GM13976 (cell line): ENCODE measurements at regions not wholly inside any gene's neighbourhood (a gene's known extent, or its start where the extent isn't known, plus 50 kb on each side); places are given as distances from the start of the nearest gene placed in this dataset.

ENCODE experiments used
- DNase-seq: peaks from one replicate; pipeline ENCODE4 v3.0.0; 2012; ENCODE audit warnings: low spot score
- CTCF ChIP-seq: IDR thresholded peaks from 2 replicates; pipeline ENCODE4 v1.5.1; 2012; ENCODE audit warnings: borderline replicate concordance, mild to moderate bottlenecking; ENCODE audit not compliant: insufficient read depth; ENCODE audit errors: extremely low read depth, missing control alignments, control extremely low read depth
- in situ Hi-C: fragments of 300-500 bp; cut with MboI; formaldehyde crosslinking; loops from one replicate; pipeline ENCODE4 v1.12.0; 2022; ENCODE audit warnings: low sequenced_read_pairs, mixed read lengths, inconsistent platforms; ENCODE audit not compliant: unreplicated experiment

GRCh38 chr1:234727018-234727940, 117.3 kb upstream of the IRF2BP2 start:
- in situ Hi-C loops = loop anchor here (25.0 kb wide), 2 partner anchors 110 to 240 kb away; partner anchors contain the start of gene TARBP1
- DNase-seq = peak; percentile 71

GRCh38 chr1:234726359-234726943, 116.5 kb upstream of the IRF2BP2 start:
- in situ Hi-C loops = loop anchor here (25.0 kb wide), 2 partner anchors 111 to 239 kb away; partner anchors contain the start of gene TARBP1
- no peak for TF ChIP-seq CTCF
- no peak for DNase-seq

More at GRCh38 chr1:234727018-234727940, 117.3 kb upstream of the IRF2BP2 start:
- TF ChIP-seq CTCF = no peak

GRCh38 chr1:234725177-234726132, 115.5 kb upstream of the IRF2BP2 start:
- DNase-seq = no peak
- in situ Hi-C loops = loop anchor here (25.0 kb wide), 2 partner anchors 112 to 238 kb away; partner anchors contain the start of gene TARBP1
- TF ChIP-seq CTCF = no peak

GRCh38 chr1:234724516-234725176, 114.7 kb upstream of the IRF2BP2 start:
- in situ Hi-C loops = loop anchor here (25.0 kb wide), 2 partner anchors 113 to 237 kb away; partner anchors contain the start of gene TARBP1
- TF ChIP-seq CTCF = no peak
- DNase-seq = no peak

- in situ Hi-C loops = no loop called here
These were observed 113.1 kb upstream of the IRF2BP2 start for GRCh38 chr1:234722904-234723720.

More at GRCh38 chr1:234722904-234723720, 113.1 kb upstream of the IRF2BP2 start:
- DNase-seq = no peak
- TF ChIP-seq CTCF = no peak
